ENCODE measurements at regions not wholly inside any gene's neighbourhood (a gene's known extent, or its start where the extent isn't known, plus 50 kb on each side); places are given as distances from the start of the nearest gene placed in this dataset.
A peak's percentile ranks its signal among the peaks of the same experiment; 100 is the strongest.

DNA sequence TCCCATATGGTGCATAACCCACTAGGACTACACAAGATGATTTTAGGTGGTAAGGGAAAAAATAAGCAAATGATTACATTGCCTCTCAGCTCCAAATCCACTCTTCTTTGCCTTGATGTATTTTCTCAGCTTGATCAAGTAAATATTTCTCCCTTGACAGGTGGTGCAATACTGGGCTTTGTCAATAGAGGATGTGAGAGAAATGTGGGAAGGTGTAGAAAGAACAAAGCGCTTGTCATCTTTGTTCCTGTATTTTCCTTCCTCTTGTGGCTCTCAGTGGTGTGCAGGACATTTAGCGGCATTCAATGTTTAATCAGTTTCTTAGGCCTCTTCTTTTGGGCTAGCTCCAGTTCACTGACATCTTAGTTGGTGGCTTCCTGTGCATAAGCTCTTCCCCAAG is 1165.8 kb upstream of the GOT2 start:
- WGBS (ENCODE audit: low lambda C conversion rate): 6% methylated on average over 2 of the region's 2 CpGs
- POLR2A ChIA-PET: no interaction called here
- TF ChIP-seq SOX13 (IDR thresholded peaks at IDR 0.05) (no peak), SOX13 (CRISPR knock-in tag; conservative IDR thresholded peaks at IDR 0.05 in 1 of 2, IDR thresholded peaks at IDR 0.05 in 1 of 2) (0 out of 4 replicates have a peak, but pooled peaks of 1 of the 2 experiments have one; percentile 22), TARDBP (CRISPR knock-in tag; IDR thresholded peaks at IDR 0.05) (no peak)

DNA sequence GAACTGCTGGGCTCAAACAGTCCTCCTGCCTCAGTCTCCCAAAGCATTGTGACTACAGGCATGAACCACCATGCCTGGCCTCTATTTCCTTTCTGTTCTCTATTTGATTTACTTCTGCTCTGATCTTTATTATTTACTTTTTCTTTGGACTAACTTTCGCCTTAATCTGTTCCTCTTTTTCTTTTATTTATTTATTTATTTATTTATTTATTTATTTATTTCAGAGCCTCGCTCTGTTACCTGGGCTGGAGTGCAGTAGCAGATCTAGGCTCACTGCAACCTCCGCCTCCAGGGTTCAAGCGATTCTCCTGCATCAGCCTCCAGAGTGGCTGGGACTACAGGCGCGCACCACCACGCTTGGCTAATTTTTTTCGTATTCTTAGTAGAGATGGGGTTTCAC is 1158.3 kb upstream of the GOT2 start:
- no peak overlapping the region for H3K4me2 ChIP-seq (ENCODE audit: low read depth, low read length)
- no peaks in the 10 kb centered on the region for H4K20me1 ChIP-seq (ENCODE audit: insufficient read depth, low read length)
- no peaks in the 10 kb centered on the region for H3K27me3 ChIP-seq (ENCODE audit: control insufficient read depth in 1 of 2, insufficient read depth in 2 of 2, low read length in 2 of 2)
- peaks cover 80% of the 10 kb centered on the region for H3K9me3 ChIP-seq (ENCODE audit: low read length)
- WGBS (ENCODE audit: low lambda C conversion rate): 80% methylated on average over 8 of the region's 8 CpGs
- FAIRE-seq: no peak
- H3K4me3 ChIP-seq (replicated peaks in 1 of 3; ENCODE audit: insufficient read depth in 1 of 3, low read depth in 2 of 3, low read length in 3 of 3): no peak overlapping the region
- DNase-seq (ENCODE audit: low spot score): no peak
- POLR2A ChIA-PET: no interaction called here
- no peak for ATAC-seq
- no peaks in the 10 kb centered on the region for H3K79me2 ChIP-seq (ENCODE audit: insufficient read depth, low read length)
- in situ Hi-C loops (cut with HindIII; ENCODE audit: extremely low pct_ligation_motif_present, low pct_unique_long_range_greater_than_20kb): no loop called here
- no peak overlapping the region for H2AFZ ChIP-seq (ENCODE audit: low read length)
- TF ChIP-seq TCF7 (IDR thresholded peaks at IDR 0.05; ENCODE audit: low read depth): no peak
- no peak for TF ChIP-seq ZNF230 (CRISPR knock-in tag; IDR thresholded peaks at IDR 0.05)
- no peak for TF ChIP-seq ZNF781 (CRISPR knock-in tag; IDR thresholded peaks at IDR 0.05; ENCODE audit: borderline replicate concordance, not compliant biosample characterization)
- no peak overlapping the region for H3K9ac ChIP-seq (ENCODE audit: insufficient read depth, low read depth, low read length)
- CTCF ChIA-PET (ENCODE audit: low intra/inter-chr PET ratio, low total read pairs): no interaction called here
- no peaks in the 10 kb centered on the region for H3K36me3 ChIP-seq (replicated peaks in 1 of 2; ENCODE audit: control insufficient read depth in 1 of 2, insufficient read depth in 2 of 2, low read length in 2 of 2)
- no peaks in the 10 kb centered on the region for H3K4me1 ChIP-seq (ENCODE audit: insufficient read depth, low read length)
- BruUV-seq (replicated peaks): no TSS peak
- no peak overlapping the region for H3K27ac ChIP-seq (ENCODE audit: extremely low read length, insufficient read depth, low read length)
- intact Hi-C loops (cut with micrococcal nuclease; ENCODE audit: unreplicated experiment): no loop called here

More for the DNA sequence above, 1165.8 kb upstream of the GOT2 start:
- FAIRE-seq (no peak), ATAC-seq (no peak), DNase-seq (ENCODE audit: low spot score) (no peak)
- Histone ChIP-seq H3K9ac (ENCODE audit: insufficient read depth, low read depth, low read length) (no peak overlapping the region), H3K36me3 (replicated peaks in 1 of 2; ENCODE audit: control insufficient read depth in 1 of 2, insufficient read depth in 2 of 2, low read length in 2 of 2) (no peaks in the 10 kb centered on the region), H3K4me2 (ENCODE audit: low read depth, low read length) (no peak overlapping the region), H3K9me3 (ENCODE audit: low read length) (peaks cover 69% of the 10 kb centered on the region), H3K27me3 (ENCODE audit: control insufficient read depth in 1 of 2, insufficient read depth in 2 of 2, low read length in 2 of 2) (no peaks in the 10 kb centered on the region), H3K4me1 (ENCODE audit: insufficient read depth, low read length) (no peaks in the 10 kb centered on the region), H3K79me2 (ENCODE audit: insufficient read depth, low read length) (no peaks in the 10 kb centered on the region), H4K20me1 (ENCODE audit: insufficient read depth, low read length) (no peaks in the 10 kb centered on the region), H3K27ac (ENCODE audit: extremely low read length, insufficient read depth, low read length) (no peak overlapping the region), H2AFZ (ENCODE audit: low read length) (no peak overlapping the region), H3K4me3 (replicated peaks in 1 of 3; ENCODE audit: insufficient read depth in 1 of 3, low read depth in 2 of 3, low read length in 3 of 3) (no peak overlapping the region)
- no TSS peak for BruUV-seq (replicated peaks)
- in situ Hi-C loops (cut with HindIII; ENCODE audit: extremely low pct_ligation_motif_present, low pct_unique_long_range_greater_than_20kb): no loop called here
- intact Hi-C loops (cut with micrococcal nuclease; ENCODE audit: unreplicated experiment): no loop called here
- CTCF ChIA-PET (ENCODE audit: low intra/inter-chr PET ratio, low total read pairs): no interaction called here

Measured in HepG2 (cell line).